Heart left ventricle (tissue), 16 donors: ENCODE measurements at regions not wholly inside any gene's neighbourhood (a gene's known extent, or its start where the extent isn't known, plus 50 kb on each side); places are given as distances from the start of the nearest gene placed in this dataset.

Experiments used
- ATAC-seq, 4 donors: fragments of 200-7000 bp; cut with Tn5 transposase; one replicate each; pipeline ENCODE4 v1.9.1; 2020 to 2022; ENCODE audit warnings: moderate library complexity in 4 of 4, mild to moderate bottlenecking in 3 of 4, moderate number of reproducible peaks in 1 of 4
- DNase-seq, 5 donors: peaks; one replicate each; pipeline ENCODE4 v3.0.0-alpha.2; 2020
- H3K27ac ChIP-seq, 12 donors: fragments of 200-600 bp; sonication (generic) in 4 of 12; one replicate each; pipeline versions ENCODE4 v1.5.0 to v1.8.0; 2016 to 2022; ENCODE audit warnings: mild to moderate bottlenecking in 2 of 12
- H3K27me3 ChIP-seq, 9 donors: fragments of 200-600 bp; sonication (generic) in 2 of 9; one replicate each; pipeline versions ENCODE4 v1.5.1 to v1.8.0; 2016 to 2022; ENCODE audit warnings: mild to moderate bottlenecking in 3 of 9
- H3K36me3 ChIP-seq, 9 donors: fragments of 200-600 bp; sonication (generic) in 2 of 9; one replicate each; pipeline versions ENCODE4 v1.5.0 to v1.8.0; 2018 to 2022; ENCODE audit warnings: mild to moderate bottlenecking in 2 of 9
- H3K4me1 ChIP-seq, 12 donors: fragments of 200-600 bp; sonication (generic) in 4 of 12; one replicate each; pipeline versions ENCODE4 v1.5.0 to v1.8.0; 2016 to 2022; ENCODE audit warnings: mild to moderate bottlenecking in 3 of 12
- H3K4me3 ChIP-seq, 12 donors: fragments of 200-600 bp; sonication (generic) in 4 of 12; one replicate each; pipeline versions ENCODE4 v1.5.0 to v1.8.0; 2017 to 2022; ENCODE audit warnings: mild to moderate bottlenecking in 9 of 12, moderate library complexity in 4 of 12
- H3K9me3 ChIP-seq, 12 donors: fragments of 200-600 bp; sonication (generic) in 4 of 12; one replicate each; pipeline versions ENCODE4 v1.5.0 to v1.8.0; 2016 to 2022; ENCODE audit warnings: mild to moderate bottlenecking in 1 of 12
- CTCF ChIP-seq, 12 donors: fragments of 200-600 bp; sonication (generic) in 4 of 12; IDR thresholded peaks; one replicate each; pipeline versions ENCODE4 v1.5.0 to v1.8.0; 2018 to 2022; ENCODE audit warnings: antibody characterized with exemption in 12 of 12, mild to moderate bottlenecking in 5 of 12
- POLR2A ChIP-seq, 2 donors: fragments of 450-650 bp; IDR thresholded peaks; one replicate each; pipeline ENCODE4 v1.6.1; 2017; ENCODE audit warnings: antibody characterized with exemption in 2 of 2, mild to moderate bottlenecking in 2 of 2, moderate library complexity in 2 of 2
- WGBS, 4 donors: extraction: QIAGEN DNeasy Blood & Tissue Kit in 2 of 4; methylation state at CpG; one replicate each; pipeline versions ENCODE4 v1.1.5 to v1.1.7; 2013 to 2018; 5-methylcytosine and 5-hydroxymethylcytosine counted together
- intact Hi-C, 10 donors: fragments of 100-400 bp; cut with DNase I; formaldehyde crosslinking; loops; one replicate each; pipeline versions ENCODE4 v1.11.1 to v1.14.2; 2022
- donor health status: ischemic (EF 13 %, LVEDD 7.1; RV severe dilation, severe dysfunction).
- donor health status: healthy with polysubstance abuse.
- donor health status: DM: no; HTN: yes; CAD: no.
- donor health status: DM: no; HTN: no; CAD: no.
- donor health status: ischemic (EF 25% LVEDD 6.9; RV normal size, moderate dysfunction).
- donor health status: ischemic (EF 25% LVEDD 5.7; RV mildly dilated, moderate dysfunction).
- donor health status: healthy.
- donor health status: DM: yes; HTN: yes; CAD: no.
- donor health status: ischemic (EF 35%, LVEDD 5.7; RV mildly dilated, moderate dysfunction).
- donor health status: nonischemic (EF 11% LVEDD 7.7; RV severe dilation, severe dysfunction).
- donor health status: DM: yes; HTN: yes; CAD: no.
- donor health status: PGD.
- donor health status: ischemic (EF 29% LVEDD 5.4; RV normal size, mild dysfunction).
- donor health status: nonischemic (EF 23%, LVEDD 6.1; RV moderate dilation, normal function).

GRCh38 chr17:77027271-77027889 lies 113.4 kb upstream of the SEC14L1 start:
- intact Hi-C loops = no loop called here
- no peak for ATAC-seq
- TF ChIP-seq POLR2A (IDR thresholded peaks at IDR 0.05) = no peak
- TF ChIP-seq CTCF (IDR thresholded peaks at IDR 0.05) = no peak
- H3K27me3 ChIP-seq = peaks cover 0 to 3% (median 0%) of the 10 kb centered on the region in 9 donors
- no peak for DNase-seq
- peaks cover 0 to 24% (median 17%) of the 10 kb centered on the region in 12 donors for H3K9me3 ChIP-seq
- 11 to 38% (median 33%) methylated on average over 3 of the region's 3 CpGs for WGBS, 4 donors
- no peak overlapping the region for H3K27ac ChIP-seq
- no peak overlapping the region for H3K4me3 ChIP-seq
- no peaks in the 10 kb centered on the region for H3K36me3 ChIP-seq
- no peaks in the 10 kb centered on the region for H3K4me1 ChIP-seq

GRCh38 chr17:77028900-77029299 lies 111.9 kb upstream of the SEC14L1 start:
- Histone ChIP-seq H3K4me3 (no peak overlapping the region), H3K27me3 (peaks cover 0 to 6% (median 0%) of the 10 kb centered on the region in 9 donors), H3K9me3 (peaks cover 0 to 25% (median 17%) of the 10 kb centered on the region in 12 donors), H3K27ac (no peak overlapping the region), H3K4me1 (no peaks in the 10 kb centered on the region), H3K36me3 (no peaks in the 10 kb centered on the region)
- intact Hi-C loops = no loop called here
- WGBS, 4 donors = 87 to 95% (median 94%) methylated on average over 8 of the region's 8 CpGs
- no peak for DNase-seq
- TF ChIP-seq CTCF (IDR thresholded peaks at IDR 0.05) (no peak), POLR2A (IDR thresholded peaks at IDR 0.05) (no peak)
- ATAC-seq = no peak

- TF ChIP-seq POLR2A (IDR thresholded peaks at IDR 0.05) = no peak
- TF ChIP-seq CTCF (IDR thresholded peaks at IDR 0.05) = no peak
- Histone ChIP-seq H3K4me3 (no peak overlapping the region), H3K9me3 (peaks cover 0 to 15% (median 8%) of the 10 kb centered on the region in 12 donors), H3K27me3 (peaks cover 0 to 32% (median 0%) of the 10 kb centered on the region in 9 donors), H3K4me1 (no peaks in the 10 kb centered on the region), H3K36me3 (no peaks in the 10 kb centered on the region), H3K27ac (no peak overlapping the region)
- ATAC-seq (no peak), DNase-seq (no peak)
- intact Hi-C loops = no loop called here
- 73 to 88% (median 77%) methylated on average over 4 of the region's 4 CpGs for WGBS, 4 donors
These were observed 107.8 kb upstream of the SEC14L1 start for GRCh38 chr17:77032929-77033328.

- no peak overlapping the region for H3K27ac ChIP-seq
- peaks cover 0 to 32% (median 0%) of the 10 kb centered on the region in 9 donors for H3K27me3 ChIP-seq
- no peak overlapping the region for H3K4me3 ChIP-seq
- no peaks in the 10 kb centered on the region for H3K36me3 ChIP-seq
- no peaks in the 10 kb centered on the region for H3K4me1 ChIP-seq
- ATAC-seq (no peak), DNase-seq (no peak)
- TF ChIP-seq POLR2A (IDR thresholded peaks at IDR 0.05) (no peak), CTCF (IDR thresholded peaks at IDR 0.05) (no peak)
- 77 to 79% (median 79%) methylated on average over 13 of the region's 13 CpGs for WGBS, 4 donors
- intact Hi-C loops = no loop called here
- H3K9me3 ChIP-seq = peaks cover 0 to 15% (median 8%) of the 10 kb centered on the region in 12 donors
These were observed 106.8 kb upstream of the SEC14L1 start for GRCh38 chr17:77033892-77034404.
